ENCODE measurements at regions not wholly inside any gene's neighbourhood (a gene's known extent, or its start where the extent isn't known, plus 50 kb on each side); places are given as distances from the start of the nearest gene placed in this dataset.

DNA sequence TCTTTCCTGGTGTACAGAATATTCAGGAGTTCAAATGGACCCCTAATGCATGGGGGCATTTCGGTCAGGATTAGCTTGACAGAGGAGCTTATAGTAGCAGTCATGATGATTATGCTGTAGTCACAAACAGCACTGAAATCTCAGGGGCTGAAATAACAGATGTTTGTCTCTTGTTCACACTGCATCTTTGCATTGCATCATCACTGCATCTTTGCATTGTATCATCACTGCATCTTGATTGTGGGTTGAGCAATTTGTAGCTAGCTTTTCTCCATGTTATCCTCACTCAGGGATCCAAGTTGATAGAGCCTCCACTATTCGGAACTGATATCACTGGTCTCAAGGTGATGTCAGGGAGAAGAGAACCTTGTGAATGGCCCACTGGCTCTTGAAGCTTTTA, 160.9 kb downstream of the GATB start:
- TF ChIP-seq PRMT5 (CRISPR knock-in tag; IDR thresholded peaks at IDR 0.05) (no peak), TRIM28 (IDR thresholded peaks at IDR 0.05) (no peak)
